ENCODE measurements at regions not wholly inside any gene's neighbourhood (a gene's known extent, or its start where the extent isn't known, plus 50 kb on each side); places are given as distances from the start of the nearest gene placed in this dataset.

DNA sequence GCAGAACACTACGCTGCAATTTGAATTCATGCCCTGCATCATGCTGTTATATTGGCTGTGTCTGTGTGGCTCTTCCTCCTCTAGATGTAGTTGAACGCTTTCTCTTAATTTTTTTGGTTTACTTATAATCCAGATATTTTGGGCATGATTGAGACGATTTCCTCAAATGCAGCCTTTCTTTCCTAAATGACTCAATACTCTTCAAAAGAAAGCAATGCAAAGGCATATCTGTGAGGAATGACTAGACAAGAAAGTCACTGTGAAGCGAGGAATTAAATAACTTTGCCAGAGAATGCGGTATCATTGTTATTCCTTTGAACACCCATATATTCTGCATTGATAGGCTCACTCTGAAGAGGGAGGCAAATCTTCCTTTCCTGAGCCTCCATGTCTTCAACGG, 152.8 kb downstream of the YIPF5 start:
- Histone ChIP-seq H3K4me3 (no peak overlapping the region), H3K27ac (no peak overlapping the region), H3K4me1 (no peaks in the 10 kb centered on the region), H3K9me3 (peaks cover 0 to 38% (median 5%) of the 10 kb centered on the region in 8 donors), H3K36me3 (no peaks in the 10 kb centered on the region), H3K27me3 (replicated peaks in 1 of 7) (no peaks in the 10 kb centered on the region)
- DNase-seq, result no peak
- intact Hi-C loops (cut with DNase I; ENCODE audit: low total_unique reads), result no loop called here
- 88 to 95% (median 91%) methylated on average over 6 of the region's 6 CpGs for WGBS, 5 donors
- TF ChIP-seq POLR2AphosphoS5 (IDR thresholded peaks at IDR 0.05) (no peak), POLR2A (IDR thresholded peaks at IDR 0.05) (no peak)
- TF ChIP-seq, protein P1, sequence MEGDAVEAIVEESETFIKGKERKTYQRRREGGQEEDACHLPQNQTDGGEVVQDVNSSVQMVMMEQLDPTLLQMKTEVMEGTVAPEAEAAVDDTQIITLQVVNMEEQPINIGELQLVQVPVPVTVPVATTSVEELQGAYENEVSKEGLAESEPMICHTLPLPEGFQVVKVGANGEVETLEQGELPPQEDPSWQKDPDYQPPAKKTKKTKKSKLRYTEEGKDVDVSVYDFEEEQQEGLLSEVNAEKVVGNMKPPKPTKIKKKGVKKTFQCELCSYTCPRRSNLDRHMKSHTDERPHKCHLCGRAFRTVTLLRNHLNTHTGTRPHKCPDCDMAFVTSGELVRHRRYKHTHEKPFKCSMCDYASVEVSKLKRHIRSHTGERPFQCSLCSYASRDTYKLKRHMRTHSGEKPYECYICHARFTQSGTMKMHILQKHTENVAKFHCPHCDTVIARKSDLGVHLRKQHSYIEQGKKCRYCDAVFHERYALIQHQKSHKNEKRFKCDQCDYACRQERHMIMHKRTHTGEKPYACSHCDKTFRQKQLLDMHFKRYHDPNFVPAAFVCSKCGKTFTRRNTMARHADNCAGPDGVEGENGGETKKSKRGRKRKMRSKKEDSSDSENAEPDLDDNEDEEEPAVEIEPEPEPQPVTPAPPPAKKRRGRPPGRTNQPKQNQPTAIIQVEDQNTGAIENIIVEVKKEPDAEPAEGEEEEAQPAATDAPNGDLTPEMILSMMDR (IDR thresholded peaks at IDR 0.05 in 8 of 11, conservative IDR thresholded peaks at IDR 0.05 in 3 of 11), result no peak

DNA sequence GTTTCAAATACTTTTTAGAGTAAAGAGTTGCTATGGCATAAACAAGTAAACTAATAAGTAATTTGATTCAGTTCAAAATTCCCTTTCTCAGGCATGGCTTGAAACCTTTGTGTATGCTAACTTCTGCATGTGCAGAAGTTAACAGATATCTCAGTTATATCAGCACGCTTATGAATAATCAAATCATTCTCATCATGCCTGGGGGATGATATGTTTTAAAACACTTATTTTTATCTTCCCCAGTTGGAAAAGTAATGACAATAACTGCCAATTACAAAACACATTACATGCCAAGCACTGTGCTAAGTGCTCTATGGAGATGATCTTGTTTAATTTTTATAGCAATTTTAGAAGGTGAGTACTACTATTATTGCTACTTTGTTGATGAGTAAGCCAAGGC, 146.4 kb downstream of the YIPF5 start:
- WGBS, 5 donors, result 94 to 96% (median 94%) methylated on average over 1 of the region's 1 CpG
- H3K9me3 ChIP-seq, result peaks cover 0 to 26% (median 5%) of the 10 kb centered on the region in 8 donors
- no peak overlapping the region for H3K27ac ChIP-seq
- no peak for TF ChIP-seq POLR2AphosphoS5 (IDR thresholded peaks at IDR 0.05)
- TF ChIP-seq POLR2A (IDR thresholded peaks at IDR 0.05), result no peak
- TF ChIP-seq, protein P1 (IDR thresholded peaks at IDR 0.05 in 8 of 11, conservative IDR thresholded peaks at IDR 0.05 in 3 of 11), result no peak
- H3K4me3 ChIP-seq, result no peak overlapping the region
- no peaks in the 10 kb centered on the region for H3K27me3 ChIP-seq (replicated peaks in 1 of 7)
- no peak for DNase-seq
- no peaks in the 10 kb centered on the region for H3K36me3 ChIP-seq
- intact Hi-C loops (cut with DNase I; ENCODE audit: low total_unique reads), result no loop called here
- no peaks in the 10 kb centered on the region for H3K4me1 ChIP-seq

DNA sequence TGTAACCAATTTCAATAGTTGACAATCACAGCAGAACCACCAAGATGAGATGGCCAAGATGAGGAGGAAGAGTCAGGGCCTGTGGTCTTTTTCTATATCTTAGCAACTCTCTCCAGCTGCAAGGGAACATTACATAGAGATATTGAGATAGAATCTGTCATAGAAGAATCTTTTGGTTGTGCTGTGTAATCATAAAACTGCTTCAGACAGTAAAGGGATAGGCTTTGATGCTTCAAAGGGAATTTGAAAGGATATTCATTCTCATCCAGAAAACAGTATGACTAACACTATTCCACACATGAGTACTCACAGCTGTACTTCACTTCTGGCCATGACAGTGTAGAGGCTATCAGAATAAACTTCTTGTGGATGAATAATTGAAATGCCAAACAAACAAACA, 145.9 kb downstream of the YIPF5 start:
- TF ChIP-seq, protein P1 (IDR thresholded peaks at IDR 0.05 in 8 of 11, conservative IDR thresholded peaks at IDR 0.05 in 3 of 11), result no peak
- TF ChIP-seq POLR2AphosphoS5 (IDR thresholded peaks at IDR 0.05) (no peak), POLR2A (IDR thresholded peaks at IDR 0.05) (no peak)
- Histone ChIP-seq H3K36me3 (no peaks in the 10 kb centered on the region), H3K9me3 (peaks cover 0 to 26% (median 5%) of the 10 kb centered on the region in 8 donors), H3K4me1 (no peaks in the 10 kb centered on the region), H3K4me3 (no peak overlapping the region), H3K27me3 (replicated peaks in 1 of 7) (no peaks in the 10 kb centered on the region), H3K27ac (no peak overlapping the region)
- no peak for DNase-seq
- intact Hi-C loops (cut with DNase I; ENCODE audit: low total_unique reads), result no loop called here

DNA sequence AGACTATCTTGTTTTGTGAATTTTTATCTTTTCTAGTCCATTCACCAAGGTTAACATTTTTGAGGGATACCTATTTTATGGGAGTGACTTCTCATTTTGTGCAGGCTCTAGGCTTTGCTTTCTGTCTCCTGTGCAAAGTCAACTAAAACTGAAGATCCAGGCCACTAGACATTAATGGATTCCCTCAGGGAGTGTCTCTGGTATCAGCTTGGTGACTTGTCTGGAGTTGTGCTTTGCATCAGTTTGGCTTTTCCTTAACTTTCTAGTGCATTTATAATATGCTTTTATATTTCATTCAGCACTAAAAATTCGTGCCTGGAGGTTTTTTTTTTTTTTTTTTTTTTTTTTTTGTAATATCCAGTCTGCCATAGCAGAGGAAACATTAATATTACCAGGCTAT, 144.2 kb downstream of the YIPF5 start:
- no peak for DNase-seq
- TF ChIP-seq POLR2AphosphoS5 (IDR thresholded peaks at IDR 0.05), result no peak
- no peak for TF ChIP-seq POLR2A (IDR thresholded peaks at IDR 0.05)
- TF ChIP-seq, protein P1 (IDR thresholded peaks at IDR 0.05 in 8 of 11, conservative IDR thresholded peaks at IDR 0.05 in 3 of 11), result no peak
- no peak overlapping the region for H3K27ac ChIP-seq
- 24 to 52% (median 44%) methylated on average over 1 of the region's 1 CpG for WGBS, 5 donors
- no peaks in the 10 kb centered on the region for H3K27me3 ChIP-seq (replicated peaks in 1 of 7)
- H3K4me1 ChIP-seq, result no peaks in the 10 kb centered on the region
- no peak overlapping the region for H3K4me3 ChIP-seq
- peaks cover 0 to 15% (median 3%) of the 10 kb centered on the region in 8 donors for H3K9me3 ChIP-seq
- intact Hi-C loops (cut with DNase I; ENCODE audit: low total_unique reads), result no loop called here
- H3K36me3 ChIP-seq, result no peaks in the 10 kb centered on the region
